M059J (cell line): ENCODE measurements at regions not wholly inside any gene's neighbourhood (a gene's known extent, or its start where the extent isn't known, plus 50 kb on each side); places are given as distances from the start of the nearest gene placed in this dataset.

Source experiments
- DNase-seq: peaks from one replicate; pipeline ENCODE4 v3.0.0-alpha.2; 2012; ENCODE audit warnings: low read depth

- peak; percentile 46 for DNase-seq
These were observed 292.4 kb upstream of the NFE2L3 start for GRCh38 chr7:25859412-25860274.

- DNase-seq = peak; percentile 66
These were observed 291.5 kb upstream of the NFE2L3 start for GRCh38 chr7:25860275-25861163.

- DNase-seq = no peak
These were observed 290.9 kb upstream of the NFE2L3 start for GRCh38 chr7:25861164-25861496.

- peak; percentile 52 for DNase-seq
These were observed 290.3 kb upstream of the NFE2L3 start for GRCh38 chr7:25861601-25862260.

- DNase-seq = peak; percentile 100
These were observed 289.6 kb upstream of the NFE2L3 start for GRCh38 chr7:25862261-25863004.

GRCh38 chr7:25863005-25863728 is 288.8 kb upstream of the NFE2L3 start:
- no peak for DNase-seq

GRCh38 chr7:25863729-25864110 is 288.3 kb upstream of the NFE2L3 start:
- DNase-seq = no peak

- DNase-seq = no peak
These were observed 287.5 kb upstream of the NFE2L3 start for GRCh38 chr7:25864511-25864910.

GRCh38 chr7:25864943-25865751 is 286.9 kb upstream of the NFE2L3 start:
- DNase-seq = no peak

GRCh38 chr7:25868509-25868908 is 283.5 kb upstream of the NFE2L3 start:
- no peak for DNase-seq

- no peak for DNase-seq
These were observed 281.4 kb upstream of the NFE2L3 start for GRCh38 chr7:25870574-25870973.

- DNase-seq = no peak
These were observed 275.9 kb upstream of the NFE2L3 start for GRCh38 chr7:25876092-25876491.

GRCh38 chr7:25877802-25878789 is 273.9 kb upstream of the NFE2L3 start:
- no peak for DNase-seq

GRCh38 chr7:25879799-25880198 is 272.2 kb upstream of the NFE2L3 start:
- no peak for DNase-seq

GRCh38 chr7:25881317-25882037 is 270.5 kb upstream of the NFE2L3 start:
- DNase-seq = no peak

GRCh38 chr7:25882151-25882773 is 269.7 kb upstream of the NFE2L3 start:
- DNase-seq = no peak

GRCh38 chr7:25884265-25884828 is 267.7 kb upstream of the NFE2L3 start:
- DNase-seq = no peak
